NCI-H345 treated with DMSO at 0.1 percent for 48 hours (cell line): ENCODE measurements at regions not wholly inside any gene's neighbourhood (a gene's known extent, or its start where the extent isn't known, plus 50 kb on each side); places are given as distances from the start of the nearest gene placed in this dataset.

Experiments used
- DNase-seq: peaks from one replicate; lab custom pipeline; 2025; ENCODE audit not compliant: unreplicated experiment; lab: John Stamatoyannopoulos, UW

- DNase-seq = no peak
Observed at GRCh38 chr13:62336507-62336906, 920.9 kb upstream of the PCDH20 start.

GRCh38 chr13:62333466-62333865 is 917.8 kb upstream of the PCDH20 start:
- no peak for DNase-seq

DNA sequence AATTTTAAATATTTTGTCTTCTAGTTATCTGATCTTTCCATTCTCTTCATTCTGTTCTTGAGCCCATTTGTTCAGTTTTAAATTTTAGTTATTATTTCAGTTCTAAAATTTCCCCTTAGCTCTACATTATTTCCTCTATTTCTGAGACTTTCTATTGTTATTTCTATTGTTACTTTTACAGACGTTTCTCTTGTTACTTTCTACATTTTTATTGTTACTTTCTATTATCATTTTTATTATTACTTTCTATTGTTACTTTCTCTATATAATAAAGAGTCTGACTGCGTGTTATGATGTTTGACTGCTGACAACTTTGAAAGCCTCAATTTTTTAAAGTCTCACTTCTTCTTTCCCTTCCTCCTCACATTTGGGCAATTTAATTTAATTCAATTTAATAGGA is 915.7 kb upstream of the PCDH20 start:
- DNase-seq = no peak

- no peak for DNase-seq
Observed at GRCh38 chr13:62327367-62327766, 911.7 kb upstream of the PCDH20 start.

DNA sequence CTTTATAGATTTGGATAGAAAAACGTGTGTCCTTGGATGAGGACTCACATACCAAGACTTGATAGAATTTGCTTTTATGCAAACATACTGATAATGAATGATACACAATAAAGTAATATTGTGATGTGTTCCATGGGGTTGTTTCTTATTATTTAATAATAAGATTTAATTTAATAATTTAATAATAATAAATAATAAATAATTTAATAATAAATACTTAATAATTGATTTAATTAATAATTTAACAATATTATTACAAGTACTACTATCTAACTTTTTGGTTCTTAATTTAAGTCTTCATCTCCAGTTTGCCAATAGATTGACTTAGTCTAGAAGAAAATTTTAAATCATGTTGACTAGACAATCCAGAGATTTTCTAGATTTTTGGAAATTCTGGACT is 909.2 kb upstream of the PCDH20 start:
- DNase-seq = no peak

DNA sequence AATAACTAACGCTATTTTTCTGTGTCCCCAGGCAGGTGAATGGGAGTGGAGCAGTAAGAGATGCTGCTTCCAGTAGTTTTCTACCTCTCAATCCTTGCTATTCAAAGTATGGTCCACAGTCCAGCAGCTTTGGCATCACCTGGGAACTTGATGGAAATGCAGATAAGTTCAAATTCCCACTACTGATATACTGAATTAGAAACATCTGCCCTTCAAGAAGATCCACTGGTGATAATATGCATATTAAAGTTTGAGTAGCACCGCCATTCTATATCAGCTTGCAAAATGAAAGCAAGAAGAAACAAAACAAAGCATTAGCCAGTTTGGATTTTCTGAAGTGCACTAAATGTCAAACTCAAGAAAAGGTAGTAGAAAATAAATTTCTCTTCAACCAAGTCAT is 906.2 kb upstream of the PCDH20 start:
- DNase-seq = no peak

GRCh38 chr13:62321139-62321538 is 905.5 kb upstream of the PCDH20 start:
- no peak for DNase-seq

DNA sequence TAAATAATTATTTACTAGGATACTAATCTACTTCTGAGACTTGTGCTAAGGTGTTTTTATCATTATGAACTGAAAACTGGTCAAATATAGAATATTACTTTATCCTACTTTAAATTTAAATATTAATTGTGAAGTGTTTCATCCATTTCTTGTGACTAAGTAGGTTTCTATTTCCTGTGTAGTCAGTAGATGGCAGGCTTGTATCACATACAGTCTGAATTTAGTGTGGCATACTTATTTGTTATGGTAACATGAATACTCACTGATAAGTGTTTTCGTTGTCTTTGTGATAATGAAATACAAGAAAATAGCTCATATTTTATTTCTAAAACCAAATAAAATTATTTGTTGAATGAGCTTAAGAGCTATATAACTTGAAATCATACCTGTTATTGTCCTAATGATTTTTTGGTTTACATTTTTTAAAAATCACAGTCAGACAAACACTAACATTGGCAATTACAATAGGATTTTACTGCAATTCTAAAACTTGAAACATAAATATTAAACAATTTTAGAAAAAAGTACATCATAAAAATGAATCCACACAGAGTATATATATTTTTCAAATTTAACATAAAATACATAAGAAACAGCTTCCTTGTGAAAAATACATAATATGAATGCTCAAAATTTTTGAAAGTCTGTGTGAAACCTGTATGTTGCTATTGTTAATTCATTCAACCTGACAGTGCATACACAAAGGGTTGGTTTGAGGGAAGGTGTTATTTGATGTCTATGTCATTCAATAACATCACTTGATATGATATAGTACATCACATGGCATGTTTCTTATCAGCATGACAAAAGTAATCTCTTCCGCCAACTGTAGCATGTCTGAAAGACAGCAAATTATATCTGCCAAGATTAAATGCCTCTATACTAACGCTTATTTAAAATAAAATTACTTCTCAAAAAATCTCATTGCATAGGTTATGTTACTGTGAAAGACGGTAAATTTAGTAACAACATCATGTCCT is 904.8 kb upstream of the PCDH20 start:
- DNase-seq = peak; percentile 57

DNA sequence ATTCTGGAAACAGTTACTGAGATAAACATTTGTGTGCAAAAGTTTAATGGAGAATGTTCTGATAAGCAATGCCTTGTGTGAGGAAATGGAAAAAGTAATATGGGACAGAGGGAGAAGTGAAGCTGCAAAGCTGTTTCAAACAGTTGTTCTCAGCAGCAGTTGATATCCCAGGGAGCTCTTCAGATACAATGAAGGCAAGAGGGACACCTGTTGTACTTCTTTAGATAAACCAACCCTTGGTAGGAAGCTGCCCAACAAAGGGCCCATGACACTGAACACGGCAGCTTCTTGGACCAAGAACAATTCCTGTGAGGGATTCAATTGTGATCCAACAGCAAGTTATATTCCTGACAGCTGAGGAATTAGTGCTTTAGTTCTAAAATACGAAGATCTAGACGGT is 894.3 kb upstream of the PCDH20 start:
- DNase-seq = peak; percentile 67

DNA sequence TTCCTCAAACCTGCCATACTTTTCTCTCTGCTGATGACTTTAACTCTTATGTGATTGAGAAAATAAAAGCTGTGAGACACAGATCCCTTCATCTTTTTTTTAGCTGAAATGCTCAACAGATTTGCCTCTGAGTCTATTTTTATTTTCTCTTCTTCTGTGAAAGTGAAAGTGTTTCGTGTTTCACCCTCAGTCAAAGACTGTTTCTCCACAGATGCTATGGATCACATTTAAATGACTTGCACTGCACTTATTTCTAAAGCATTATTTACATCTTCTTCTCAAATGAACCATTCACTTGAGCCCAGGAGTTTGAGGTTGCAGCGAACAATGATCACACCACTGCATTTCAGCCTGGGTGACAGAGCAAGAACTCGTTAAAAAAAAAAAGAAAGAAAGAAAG is 890.1 kb upstream of the PCDH20 start:
- DNase-seq = no peak

- no peak for DNase-seq
Observed at GRCh38 chr13:62302341-62302740, 886.7 kb upstream of the PCDH20 start.

GRCh38 chr13:62299988-62300387 is 884.3 kb upstream of the PCDH20 start:
- DNase-seq = no peak

DNA sequence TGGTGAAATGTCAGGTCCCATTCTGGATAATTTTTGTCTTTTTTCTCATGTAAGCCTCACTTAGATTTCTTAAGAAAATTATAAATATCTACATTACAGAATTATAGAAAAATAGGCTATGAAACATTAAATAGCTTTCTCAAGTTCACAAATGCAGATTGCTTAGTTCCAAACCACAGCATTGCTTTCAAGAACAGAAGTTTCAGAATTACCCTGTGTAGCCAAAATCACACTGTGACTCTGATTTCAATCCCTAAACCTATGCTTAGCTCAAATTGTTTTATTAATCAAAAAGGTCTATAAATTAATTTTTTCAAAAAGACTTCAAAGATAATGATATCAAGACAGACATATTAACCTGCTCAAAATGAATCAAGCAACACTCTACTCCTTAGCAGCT is 881.2 kb upstream of the PCDH20 start:
- DNase-seq = no peak

GRCh38 chr13:62294244-62294643 is 878.6 kb upstream of the PCDH20 start:
- no peak for DNase-seq

DNA sequence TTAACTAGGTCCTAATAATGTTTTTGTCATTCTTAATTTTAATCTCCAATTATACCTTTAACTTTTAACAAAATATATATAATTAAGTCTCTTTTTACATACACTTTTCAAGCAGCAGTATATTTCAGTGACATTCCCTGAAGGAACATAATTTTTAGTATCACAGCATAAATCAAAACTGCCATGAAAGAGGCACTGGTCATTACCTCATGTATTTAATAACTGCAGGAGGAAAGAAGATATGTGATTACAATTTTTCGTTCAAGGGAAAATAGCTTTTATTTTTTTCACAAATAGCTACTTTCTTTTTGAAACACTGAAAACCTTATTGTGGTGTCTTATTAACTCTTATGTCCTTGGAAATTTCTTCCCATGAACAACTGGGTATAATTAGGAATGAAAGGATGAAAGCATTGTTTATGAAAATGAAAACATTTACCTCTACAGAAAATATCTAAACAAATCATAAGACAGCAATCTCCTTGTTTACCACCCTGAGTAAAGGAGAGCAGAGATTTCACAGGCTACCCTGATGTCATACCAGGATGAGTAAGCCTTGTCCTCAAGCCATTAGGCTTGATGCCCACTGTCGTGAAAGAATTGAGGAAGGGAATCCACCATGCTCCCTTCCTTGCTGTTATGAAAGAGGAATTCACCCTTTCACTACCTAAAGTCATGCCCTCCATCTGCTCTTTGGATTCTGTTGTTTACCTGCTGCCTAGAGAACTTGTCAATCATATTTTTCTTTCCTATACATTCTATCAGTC is 877.2 kb upstream of the PCDH20 start:
- DNase-seq = no peak

- DNase-seq = no peak
Observed at GRCh38 chr13:62290542-62290941, 874.9 kb upstream of the PCDH20 start.

GRCh38 chr13:62287764-62288163 is 872.1 kb upstream of the PCDH20 start:
- DNase-seq = no peak

DNA sequence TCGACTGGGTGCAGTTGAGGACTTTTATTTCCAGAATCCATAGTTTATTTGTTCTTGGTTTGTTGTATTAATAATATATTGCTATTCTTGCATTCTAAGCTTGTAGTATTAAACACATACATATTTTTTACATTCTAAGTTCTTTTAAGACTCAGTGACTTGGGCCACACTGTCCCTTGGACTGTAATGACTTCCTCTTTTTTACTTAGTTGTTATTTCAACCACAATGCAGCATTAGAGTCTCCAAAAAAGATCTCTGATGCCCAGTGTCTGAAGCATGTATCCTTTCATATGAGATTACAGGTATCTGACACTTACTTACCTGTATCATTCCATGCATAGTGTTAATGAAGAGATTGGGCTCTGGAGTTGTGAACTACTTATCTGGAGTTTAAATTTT is 864.9 kb upstream of the PCDH20 start:
- DNase-seq = no peak

- DNase-seq = no peak
Observed at GRCh38 chr13:62278271-62278670, 862.6 kb upstream of the PCDH20 start.

DNA sequence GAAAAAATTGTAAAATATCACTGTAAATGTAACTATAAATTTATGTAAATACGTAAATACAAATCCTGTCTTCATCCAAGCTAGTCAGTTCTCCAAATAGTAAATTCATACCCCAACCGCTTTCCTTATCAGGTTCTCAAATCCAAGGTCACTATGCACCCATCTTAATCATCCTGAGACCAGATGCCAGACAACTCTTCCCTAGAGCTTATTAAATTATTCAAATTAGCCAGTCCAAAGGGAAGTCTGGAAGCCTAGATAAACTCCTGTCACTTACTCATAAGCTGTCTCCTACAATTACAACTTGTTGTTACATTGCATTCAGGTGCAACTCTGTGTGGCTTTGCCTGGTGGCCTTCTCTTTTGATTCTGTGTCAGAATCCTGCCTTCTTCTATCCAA is 836.1 kb upstream of the PCDH20 start:
- no peak for DNase-seq

DNA sequence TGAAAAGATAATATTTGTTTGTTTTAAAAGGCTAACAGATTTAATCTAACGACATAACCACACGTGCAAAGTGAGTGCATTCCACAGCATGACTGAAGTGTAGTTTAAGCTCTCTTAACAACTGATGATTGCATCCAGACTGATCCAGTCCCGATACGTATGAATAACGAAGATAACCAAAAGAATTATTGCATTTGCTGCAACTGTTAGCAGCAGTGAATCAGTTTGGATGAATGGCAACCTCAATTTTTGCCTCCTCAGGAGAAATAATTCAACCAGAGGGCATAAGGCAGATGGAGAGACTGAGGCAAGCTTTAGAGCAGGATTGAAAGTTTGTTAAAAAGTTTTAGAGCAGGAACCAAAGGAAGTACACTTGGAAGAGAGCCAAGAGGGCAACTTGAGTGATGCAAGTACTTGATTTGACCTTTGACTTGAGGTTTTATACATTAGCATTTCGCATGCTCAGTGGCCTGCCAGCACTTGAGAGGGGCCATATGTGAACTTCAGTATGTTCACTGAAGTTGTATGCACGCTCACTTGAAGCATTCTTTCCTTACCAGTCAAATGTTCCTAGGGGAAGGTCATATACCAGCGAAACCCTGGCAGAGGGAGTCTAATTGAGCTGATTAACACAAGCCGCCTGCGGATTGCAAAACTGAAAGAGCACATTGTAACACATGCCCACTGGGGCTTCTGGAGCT is 835.0 kb upstream of the PCDH20 start:
- DNase-seq = no peak

DNA sequence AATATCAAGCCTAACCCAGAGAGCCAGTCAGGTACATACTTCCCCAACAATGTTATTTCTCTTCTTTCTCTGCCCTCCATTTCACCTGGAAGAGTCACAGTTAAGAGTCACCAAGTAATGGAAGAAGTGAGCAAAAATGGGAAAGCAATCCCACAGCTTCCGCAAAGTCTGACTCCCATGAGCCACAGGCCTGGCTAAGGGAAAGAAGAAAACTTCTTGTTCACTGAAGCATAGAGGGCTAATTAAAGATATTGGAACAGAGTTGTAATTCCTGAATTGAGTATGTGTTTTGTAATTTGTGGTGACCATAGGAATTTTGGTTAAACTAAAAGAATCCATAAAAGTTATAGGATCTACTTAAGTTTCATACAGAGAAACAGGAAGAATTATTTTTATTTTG is 830.9 kb upstream of the PCDH20 start:
- no peak for DNase-seq
